ENCODE measurements at regions not wholly inside any gene's neighbourhood (a gene's known extent, or its start where the extent isn't known, plus 50 kb on each side); places are given as distances from the start of the nearest gene placed in this dataset.

DNA sequence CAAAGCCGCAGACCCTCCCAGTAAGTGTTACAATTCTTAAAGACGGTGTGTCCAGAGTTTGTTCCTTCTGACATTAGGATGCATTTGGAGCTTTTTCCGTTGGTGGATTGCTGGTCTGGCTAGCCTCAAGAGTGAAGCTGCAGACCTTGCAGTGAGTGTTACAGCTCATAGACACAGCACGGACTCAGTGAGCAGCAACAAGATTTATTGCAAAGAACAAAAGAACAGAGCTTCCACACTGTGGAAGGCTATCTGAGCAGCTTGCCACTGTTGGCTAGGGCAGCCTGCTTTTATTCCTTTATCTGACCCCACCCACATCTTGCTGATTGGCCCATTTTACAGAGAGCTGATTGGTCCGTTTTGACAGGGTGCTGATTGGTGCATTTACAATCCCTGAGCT lies 242.8 kb upstream of the SGCG start:
- no peak overlapping the region for H3K27ac ChIP-seq (ENCODE audit: insufficient read length, low read depth, low read length)
- Mint-ChIP-seq H3K4me1 (no peaks in the 10 kb centered on the region), H3K27me3 (ENCODE audit: low read depth) (no peaks in the 10 kb centered on the region), H3K27ac (no peak overlapping the region), H3K9me3 (peaks cover 7 to 15% of the 10 kb centered on the region in 2 experiments; a peak in 3 of 5 replicates), H3K4me3 (no peak overlapping the region), H3K36me3 (ENCODE audit: insufficient read depth in 1 of 3, low read depth in 3 of 3) (peaks cover 2 to 7% (median 6%) of the 10 kb centered on the region in 3 experiments; a peak in 5 of 7 replicates)
- no peak overlapping the region for H4K91ac ChIP-seq (ENCODE audit: insufficient read length, low read depth, low read length)
- H3K9ac ChIP-seq (ENCODE audit: extremely low read depth, insufficient read length, low read length) = no peak overlapping the region
- H4K8ac ChIP-seq (replicated peaks; ENCODE audit: insufficient read length, low read depth, low read length) = no peak overlapping the region
- no peak overlapping the region for H3K4ac ChIP-seq (ENCODE audit: low read depth, low read length)
- no peak overlapping the region for H3T11ph ChIP-seq (ENCODE audit: low read length)
- H3K14ac ChIP-seq (ENCODE audit: insufficient read depth, low read length) = no peak overlapping the region
- no peak overlapping the region for H4K5ac ChIP-seq (ENCODE audit: insufficient read length, low read depth, low read length)
- H3K27me3 ChIP-seq (ENCODE audit: insufficient read depth, low read length) = no peaks in the 10 kb centered on the region
- no peak overlapping the region for H3K56ac ChIP-seq (ENCODE audit: insufficient read length, low read depth, low read length)
- H2BK20ac ChIP-seq (ENCODE audit: low read depth, low read length, poor library complexity, severe bottlenecking) = no peak overlapping the region
- H2BK120ac ChIP-seq (ENCODE audit: low read depth, low read length, poor library complexity, severe bottlenecking) = no peak overlapping the region
- no peak overlapping the region for H3K18ac ChIP-seq (ENCODE audit: insufficient read length, low read depth, low read length)
- H3K23ac ChIP-seq (ENCODE audit: insufficient read length, low read depth, low read length) = no peak overlapping the region
- DNase-seq = no peak
- no peaks in the 10 kb centered on the region for H4K20me1 ChIP-seq (ENCODE audit: control insufficient read depth, insufficient read depth, insufficient read length)
- H2AK5ac ChIP-seq (ENCODE audit: insufficient read length, low read length) = no peak overlapping the region
- no peaks in the 10 kb centered on the region for H3K9me3 ChIP-seq (ENCODE audit: control insufficient read depth, low read depth, low read length)
- TF ChIP-seq, protein P1, sequence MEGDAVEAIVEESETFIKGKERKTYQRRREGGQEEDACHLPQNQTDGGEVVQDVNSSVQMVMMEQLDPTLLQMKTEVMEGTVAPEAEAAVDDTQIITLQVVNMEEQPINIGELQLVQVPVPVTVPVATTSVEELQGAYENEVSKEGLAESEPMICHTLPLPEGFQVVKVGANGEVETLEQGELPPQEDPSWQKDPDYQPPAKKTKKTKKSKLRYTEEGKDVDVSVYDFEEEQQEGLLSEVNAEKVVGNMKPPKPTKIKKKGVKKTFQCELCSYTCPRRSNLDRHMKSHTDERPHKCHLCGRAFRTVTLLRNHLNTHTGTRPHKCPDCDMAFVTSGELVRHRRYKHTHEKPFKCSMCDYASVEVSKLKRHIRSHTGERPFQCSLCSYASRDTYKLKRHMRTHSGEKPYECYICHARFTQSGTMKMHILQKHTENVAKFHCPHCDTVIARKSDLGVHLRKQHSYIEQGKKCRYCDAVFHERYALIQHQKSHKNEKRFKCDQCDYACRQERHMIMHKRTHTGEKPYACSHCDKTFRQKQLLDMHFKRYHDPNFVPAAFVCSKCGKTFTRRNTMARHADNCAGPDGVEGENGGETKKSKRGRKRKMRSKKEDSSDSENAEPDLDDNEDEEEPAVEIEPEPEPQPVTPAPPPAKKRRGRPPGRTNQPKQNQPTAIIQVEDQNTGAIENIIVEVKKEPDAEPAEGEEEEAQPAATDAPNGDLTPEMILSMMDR (conservative IDR thresholded peaks at IDR 0.05) = no peak
- no peak overlapping the region for H2BK12ac ChIP-seq (ENCODE audit: insufficient read length, low read depth, low read length)
- no CpG with 5 or more reads among the region's 5 CpGs for WGBS (ENCODE audit: extremely low coverage, insufficient read length, low lambda C conversion rate)
- H3K4me1 ChIP-seq (ENCODE audit: insufficient read depth, low read length) = no peaks in the 10 kb centered on the region
- H2AFZ ChIP-seq (ENCODE audit: low read length) = no peak overlapping the region
- H3K79me2 ChIP-seq (ENCODE audit: insufficient read depth, low read length) = no peaks in the 10 kb centered on the region
- no peaks in the 10 kb centered on the region for H3K79me1 ChIP-seq (ENCODE audit: insufficient read depth, low read depth, low read length, poor library complexity, severe bottlenecking)
- no peak overlapping the region for H2BK15ac ChIP-seq (ENCODE audit: low read depth, low read length)
- H3K4me2 ChIP-seq (ENCODE audit: insufficient read depth, insufficient read length, low read length) = no peak overlapping the region
- H2BK5ac ChIP-seq (ENCODE audit: insufficient read length, low read length) = no peak overlapping the region
- H3K23me2 ChIP-seq (ENCODE audit: insufficient read length, low read depth, low read length, poor library complexity, severe bottlenecking) = no peaks in the 10 kb centered on the region
